DMS114 treated with DMSO at 0.1 percent for 48 hours (cell line): ENCODE measurements at regions not wholly inside any gene's neighbourhood (a gene's known extent, or its start where the extent isn't known, plus 50 kb on each side); places are given as distances from the start of the nearest gene placed in this dataset.

Experiments
- DNase-seq: peaks from one replicate; lab custom pipeline; 2025; ENCODE audit not compliant: unreplicated experiment; lab: John Stamatoyannopoulos, UW

DNA sequence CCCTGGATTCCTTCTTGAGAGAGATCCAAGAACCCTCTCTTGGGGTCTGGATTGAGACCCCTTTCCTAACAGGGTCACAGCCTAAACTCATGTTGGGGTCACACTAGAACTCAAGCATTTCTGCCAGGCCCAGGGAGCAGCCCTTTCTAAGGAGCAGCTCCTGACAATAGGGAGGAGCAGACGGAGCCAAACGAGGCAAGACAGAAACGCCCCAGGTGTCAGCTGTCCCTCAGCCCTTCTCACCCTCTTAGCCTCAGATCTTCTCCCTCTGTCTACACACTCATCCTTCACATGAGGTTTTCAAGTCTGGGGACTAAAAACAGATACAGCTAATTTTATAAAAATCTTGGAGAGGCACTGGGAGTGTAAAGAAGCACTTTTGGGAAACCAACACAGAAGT is 157.2 kb downstream of the SOCS6 start:
- no peak for DNase-seq

DNA sequence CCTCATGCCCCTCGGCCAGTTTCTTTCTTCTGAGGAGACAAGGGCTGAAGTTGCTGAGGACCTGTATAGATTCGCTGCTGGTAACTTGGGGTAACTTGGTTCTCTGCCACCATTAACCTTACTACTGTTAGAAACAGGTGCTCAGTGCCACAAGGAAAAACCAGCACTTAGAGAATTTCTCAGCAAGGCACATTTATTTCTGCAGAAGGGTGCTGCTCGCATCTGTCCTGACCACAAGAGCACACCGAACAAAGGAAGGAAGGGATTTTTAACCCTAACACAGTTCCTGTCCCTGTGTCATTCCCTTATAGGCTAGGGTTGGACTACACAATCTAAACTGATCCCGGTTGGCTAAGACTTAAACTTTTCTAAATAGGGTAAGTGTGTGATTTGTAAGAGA is 154.1 kb downstream of the SOCS6 start:
- no peak for DNase-seq

GRCh38 chr18:70432804-70433400 is 144.1 kb downstream of the SOCS6 start:
- DNase-seq = no peak

DNA sequence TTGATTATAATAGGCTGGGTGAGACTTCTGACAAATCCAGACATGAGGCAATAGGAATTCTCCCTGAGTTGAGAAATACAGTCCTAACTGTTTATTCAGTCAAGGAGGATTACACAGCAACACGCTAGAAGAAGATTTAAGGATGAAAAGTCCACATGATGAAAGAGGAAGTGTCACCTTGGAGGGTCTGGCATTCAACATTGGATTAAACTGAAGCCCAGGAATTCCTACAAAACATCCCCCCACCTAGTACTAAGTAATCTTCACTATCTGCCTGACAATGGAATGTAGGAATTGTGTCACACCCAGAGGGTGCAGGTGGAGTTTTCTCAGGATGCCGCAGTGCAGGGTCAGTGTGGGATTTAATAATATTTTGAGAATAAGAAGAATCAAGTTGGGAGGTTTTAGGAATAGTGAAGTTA is 142.4 kb downstream of the SOCS6 start:
- no peak for DNase-seq

- no peak for DNase-seq
These were observed 141.8 kb downstream of the SOCS6 start for GRCh38 chr18:70430501-70431173.

DNA sequence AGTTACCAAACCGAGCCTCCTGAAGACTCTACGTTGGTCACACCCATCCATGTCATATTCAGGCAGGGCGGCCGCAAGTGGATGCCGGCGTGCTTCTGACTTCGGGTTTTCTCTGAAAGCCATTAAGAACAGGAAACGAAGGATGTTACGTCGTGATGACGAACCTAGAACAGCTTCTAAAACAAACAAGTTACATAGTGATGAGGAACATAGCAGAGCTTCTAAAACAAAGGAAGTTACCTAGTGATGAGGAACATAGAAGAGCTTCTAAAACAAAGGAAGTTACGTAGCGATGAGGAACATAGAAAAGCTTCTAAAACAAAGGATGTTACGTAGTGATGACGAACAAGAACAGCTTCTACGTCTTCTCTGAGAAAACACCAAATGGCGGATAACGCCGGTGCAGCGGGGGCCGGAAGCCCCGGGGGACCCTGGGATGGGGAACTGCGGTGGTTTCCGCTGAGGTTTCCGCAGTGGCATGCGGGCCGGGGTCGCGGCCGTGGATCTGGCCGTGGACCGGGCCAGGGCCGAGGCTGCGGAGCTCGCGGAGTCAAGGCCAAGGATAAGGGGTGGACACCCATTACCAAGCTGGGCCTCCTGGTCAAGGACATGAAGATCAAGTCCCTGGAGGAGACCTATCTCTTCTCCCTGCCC is 141.1 kb downstream of the SOCS6 start:
- no peak for DNase-seq

- no peak for DNase-seq
These were observed 139.6 kb downstream of the SOCS6 start for GRCh38 chr18:70428439-70428838.

- DNase-seq = no peak
These were observed 138.0 kb downstream of the SOCS6 start for GRCh38 chr18:70426818-70427217.

GRCh38 chr18:70425236-70425635 is 136.4 kb downstream of the SOCS6 start:
- no peak for DNase-seq

- DNase-seq = no peak
These were observed 135.1 kb downstream of the SOCS6 start for GRCh38 chr18:70423988-70424387.

DNA sequence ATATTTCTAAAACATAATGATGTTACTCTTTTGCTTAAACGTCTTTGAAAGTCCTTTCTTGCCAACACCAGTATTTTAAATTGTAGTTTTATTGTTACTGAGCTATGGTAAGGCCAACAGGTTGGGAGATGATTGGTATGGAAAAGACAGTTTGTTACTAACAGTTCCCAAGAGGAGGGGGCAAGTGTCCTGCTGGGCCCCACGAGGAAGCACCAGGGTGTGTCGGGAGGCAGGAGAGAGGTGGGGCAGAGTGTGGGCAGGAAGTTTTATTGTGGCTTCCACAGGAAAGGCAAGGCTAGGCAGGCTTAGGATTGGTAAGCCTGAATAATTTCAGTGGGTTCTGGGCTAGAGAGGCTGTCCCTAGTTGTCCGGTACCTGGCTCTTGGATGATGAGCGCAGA is 134.3 kb downstream of the SOCS6 start:
- no peak for DNase-seq

DNA sequence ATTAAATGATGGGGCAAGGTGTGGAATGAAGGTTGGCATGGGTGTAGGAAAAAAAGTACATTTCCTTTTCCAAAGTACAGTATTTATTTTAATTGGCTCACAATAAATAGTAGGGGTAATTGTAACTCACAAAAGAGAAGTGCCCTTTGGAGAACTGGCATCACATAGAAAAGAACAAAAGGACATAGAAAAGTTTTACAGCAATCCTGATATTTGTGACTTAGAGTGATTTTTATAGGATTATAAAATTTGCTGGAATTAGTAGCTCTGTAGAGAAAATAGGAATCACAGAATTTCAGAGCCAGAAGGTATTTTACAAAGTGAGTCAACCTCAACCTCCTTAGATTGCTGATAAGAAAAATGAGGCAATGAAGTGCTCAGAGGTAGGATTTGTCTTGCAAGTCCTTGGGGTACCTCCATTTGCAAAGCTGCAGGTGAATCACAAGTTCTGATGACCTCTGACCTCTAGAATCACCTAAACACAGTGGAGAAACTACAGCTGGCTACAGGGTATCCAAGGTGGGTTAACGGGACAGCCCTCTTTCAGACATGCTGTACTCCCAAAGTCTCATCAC is 133.6 kb downstream of the SOCS6 start:
- no peak for DNase-seq

GRCh38 chr18:70421471-70422390 is 132.9 kb downstream of the SOCS6 start:
- DNase-seq = no peak

DNA sequence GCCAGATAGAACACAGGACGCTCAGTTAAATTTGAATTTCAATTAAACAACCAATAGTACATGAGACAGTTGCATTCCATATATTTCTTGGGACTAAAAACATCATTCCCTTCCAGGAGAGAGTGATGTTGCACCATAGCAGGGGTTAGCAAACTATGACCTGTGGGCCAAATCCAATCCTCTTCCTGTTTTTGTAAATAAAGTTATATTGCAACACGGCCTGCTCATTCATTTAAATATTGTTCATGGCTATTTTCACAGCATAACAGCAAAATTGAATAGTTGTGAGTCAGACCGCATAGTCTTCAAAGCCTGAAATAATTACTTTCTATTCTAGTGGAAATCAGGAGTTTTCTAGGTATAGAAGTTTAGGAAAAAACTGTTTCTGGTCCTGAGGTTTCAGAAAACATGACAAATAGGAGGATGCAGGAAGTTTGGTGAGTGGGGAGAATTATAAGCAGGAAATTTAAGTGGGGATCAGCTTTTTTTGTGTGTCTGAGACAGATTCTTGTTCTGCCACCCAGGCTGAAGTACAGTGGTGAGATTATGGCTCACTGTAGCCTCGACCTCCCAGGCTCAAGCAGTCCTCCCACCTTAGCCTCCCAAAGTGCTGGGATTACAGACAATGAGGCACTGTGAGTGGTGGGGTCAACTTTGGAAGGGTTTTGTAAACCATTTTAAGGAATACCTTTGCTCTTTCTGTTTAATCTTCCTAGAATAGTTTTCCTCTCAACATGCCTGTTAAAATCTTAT is 131.5 kb downstream of the SOCS6 start:
- DNase-seq = no peak

GRCh38 chr18:70419526-70419925 is 130.7 kb downstream of the SOCS6 start:
- no peak for DNase-seq

- DNase-seq = no peak
These were observed 129.9 kb downstream of the SOCS6 start for GRCh38 chr18:70418546-70419311.

DNA sequence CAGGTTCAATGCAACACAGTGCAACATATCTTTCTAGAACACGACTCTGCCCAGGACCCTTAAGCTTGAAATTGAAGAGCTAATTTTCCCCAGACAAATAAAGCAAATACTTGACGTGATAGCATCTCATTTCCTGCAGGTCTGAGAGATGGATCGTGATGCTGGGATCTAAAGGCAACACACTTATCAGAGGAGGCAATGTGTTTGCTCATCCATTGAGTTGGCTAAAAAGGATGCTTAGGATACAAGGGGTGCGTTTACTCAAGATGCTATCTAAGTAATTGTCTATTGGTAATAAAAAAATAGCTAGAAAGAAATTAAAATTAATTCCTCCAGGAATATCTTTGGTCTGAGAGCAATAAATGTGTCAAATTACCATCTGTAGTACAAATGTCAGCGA is 129.0 kb downstream of the SOCS6 start:
- no peak for DNase-seq

DNA sequence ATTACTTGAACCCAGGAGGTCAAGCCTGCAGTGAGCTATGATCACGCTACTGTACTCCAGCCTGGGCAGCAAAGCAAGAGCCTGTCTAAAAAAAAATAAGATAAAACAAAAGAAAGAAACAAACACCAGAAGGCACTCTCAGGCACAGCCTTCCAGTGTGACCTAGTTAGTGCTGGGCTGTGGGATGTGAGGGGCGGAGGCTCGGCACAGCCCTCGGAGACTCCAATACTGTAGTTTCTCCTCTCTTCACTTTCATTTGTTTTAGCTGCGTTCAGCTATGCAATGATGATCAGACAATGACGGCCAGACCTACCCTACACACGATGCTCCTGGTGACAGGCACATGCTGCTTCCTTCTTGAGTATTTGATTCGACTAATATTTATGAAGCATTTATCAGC is 127.7 kb downstream of the SOCS6 start:
- DNase-seq = no peak

DNA sequence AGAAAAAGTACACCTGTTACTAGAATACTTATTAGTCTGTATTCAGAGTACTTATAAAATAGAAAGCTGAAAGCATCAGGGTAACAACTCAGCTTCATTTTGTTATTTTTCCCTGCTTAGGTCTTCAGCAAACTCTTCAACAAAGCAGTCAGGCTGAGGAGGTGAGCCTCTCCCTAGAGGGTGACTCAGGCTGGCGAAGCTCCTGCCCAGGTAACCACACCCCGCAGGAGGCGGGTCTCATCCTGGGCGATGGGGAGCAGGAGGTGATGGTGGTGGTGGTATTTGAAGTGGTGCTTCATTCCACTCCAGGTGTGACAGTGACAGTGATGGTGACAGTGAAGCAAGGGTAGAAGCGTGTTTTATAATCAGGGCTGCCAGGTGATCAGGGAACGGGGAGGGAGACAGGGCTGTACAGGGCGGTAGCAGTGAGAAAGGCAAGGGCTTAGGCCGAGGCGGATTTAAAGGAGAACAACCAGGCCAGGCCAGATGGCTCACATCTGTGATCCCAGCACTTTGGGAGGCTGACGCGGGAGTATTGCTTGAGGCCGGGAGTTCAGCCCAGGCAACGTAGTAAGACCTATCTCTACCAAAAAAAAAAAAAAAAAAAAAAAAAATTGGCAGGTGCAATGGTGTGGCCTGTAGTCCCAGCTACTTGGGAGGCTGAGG is 127.1 kb downstream of the SOCS6 start:
- DNase-seq = no peak
